HEK293T (cell line): ENCODE measurements at regions not wholly inside any gene's neighbourhood (a gene's known extent, or its start where the extent isn't known, plus 50 kb on each side); places are given as distances from the start of the nearest gene placed in this dataset.
"Not testable (repeated sequence)": the region's sequence is repeated elsewhere in the genome, so short reads cannot be mapped to it uniquely, and the experiment has no call there.

Experiments used
- BHLHE40 ChIP-seq: fragments of 450-650 bp; IDR thresholded peaks from 2 replicates; pipeline ENCODE4 v1.6.1; 2016; ENCODE audit warnings: mild to moderate bottlenecking, moderate library complexity, borderline replicate concordance
- ELF4 ChIP-seq: fragments of 450-650 bp; IDR thresholded peaks from 2 replicates; pipeline ENCODE4 v1.6.1; 2017; ENCODE audit warnings: antibody characterized with exemption
- FOXA1 ChIP-seq: fragments of 450-650 bp; IDR thresholded peaks from 2 replicates; pipeline ENCODE4 v1.6.1; 2016; ENCODE audit warnings: mild to moderate bottlenecking
- FOXK2 ChIP-seq: fragments of 450-650 bp; IDR thresholded peaks from 2 replicates; pipeline ENCODE4 v1.6.1; 2016; ENCODE audit warnings: mild to moderate bottlenecking
- FOXM1 ChIP-seq: fragments of 450-650 bp; IDR thresholded peaks from 2 replicates; pipeline ENCODE4 v1.6.1; 2017; ENCODE audit warnings: mild to moderate bottlenecking, borderline replicate concordance
- HDGF ChIP-seq: fragments of 450-650 bp; IDR thresholded peaks from 2 replicates; pipeline ENCODE4 v1.6.1; 2017; ENCODE audit warnings: antibody characterized with exemption, borderline replicate concordance
- L3MBTL2 ChIP-seq: fragments of 450-650 bp; conservative IDR thresholded peaks from 2 replicates; pipeline ENCODE4 v1.6.1; 2016; ENCODE audit warnings: mild to moderate bottlenecking
- LEF1 ChIP-seq: fragments of 450-650 bp; IDR thresholded peaks from 2 replicates; pipeline ENCODE4 v1.6.1; 2017; ENCODE audit warnings: mild to moderate bottlenecking, borderline replicate concordance
- SP1 ChIP-seq: fragments of 450-650 bp; IDR thresholded peaks from 2 replicates; pipeline ENCODE4 v1.6.1; 2017
- TARDBP ChIP-seq: fragments of 450-650 bp; IDR thresholded peaks from 2 replicates; pipeline ENCODE4 v1.6.1; 2016
- TF ChIP-seq, protein P1 (sequence below): fragments of 450-650 bp; IDR thresholded peaks from 2 replicates; pipeline ENCODE4 v1.6.1; 2016

DNA sequence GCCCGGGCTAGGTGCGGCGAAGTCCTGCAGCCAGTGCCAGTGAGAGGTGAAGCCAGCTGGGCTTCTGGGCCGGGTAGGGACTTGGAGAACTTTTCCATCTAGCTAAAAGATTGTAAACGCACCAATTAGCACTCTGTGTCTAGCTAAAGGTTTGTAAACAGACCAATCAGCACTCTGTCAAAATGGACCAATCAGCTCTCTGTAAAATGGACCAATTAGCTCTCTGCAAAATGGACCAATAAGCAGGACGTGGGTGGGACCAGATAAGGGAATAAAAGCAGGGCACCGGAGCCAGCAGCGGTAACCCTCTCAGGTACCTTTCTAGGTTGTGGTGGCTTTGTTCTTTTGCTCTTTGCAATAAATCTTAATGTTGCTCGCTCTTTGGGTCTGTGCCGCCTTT is 195.1 kb downstream of the ANKRD30BL start:
- not testable (repeated sequence) for TF ChIP-seq L3MBTL2, HDGF, TARDBP, FOXA1, FOXK2, ELF4, SP1, FOXM1, LEF1, BHLHE40
- TF ChIP-seq, protein P1, sequence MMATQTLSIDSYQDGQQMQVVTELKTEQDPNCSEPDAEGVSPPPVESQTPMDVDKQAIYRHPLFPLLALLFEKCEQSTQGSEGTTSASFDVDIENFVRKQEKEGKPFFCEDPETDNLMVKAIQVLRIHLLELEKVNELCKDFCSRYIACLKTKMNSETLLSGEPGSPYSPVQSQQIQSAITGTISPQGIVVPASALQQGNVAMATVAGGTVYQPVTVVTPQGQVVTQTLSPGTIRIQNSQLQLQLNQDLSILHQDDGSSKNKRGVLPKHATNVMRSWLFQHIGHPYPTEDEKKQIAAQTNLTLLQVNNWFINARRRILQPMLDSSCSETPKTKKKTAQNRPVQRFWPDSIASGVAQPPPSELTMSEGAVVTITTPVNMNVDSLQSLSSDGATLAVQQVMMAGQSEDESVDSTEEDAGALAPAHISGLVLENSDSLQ, result not testable (repeated sequence)
